Mesothelial cell of epicardium (in vitro differentiated cells): ENCODE measurements at regions not wholly inside any gene's neighbourhood (a gene's known extent, or its start where the extent isn't known, plus 50 kb on each side); places are given as distances from the start of the nearest gene placed in this dataset.

Source experiments
- DNase-seq, 2 experiments: peaks; one replicate each; pipeline ENCODE4 v3.0.0; 2021; ENCODE audit warnings: low spot score in 2 of 2; ENCODE audit not compliant: unreplicated experiment in 2 of 2
- H3K27ac Mint-ChIP-seq: 2 replicates; pipeline ENCODE4 v1.8.0; 2021; ENCODE audit warnings: mixed read lengths
- H3K27me3 Mint-ChIP-seq: 2 replicates; pipeline ENCODE4 v1.8.0; 2021; ENCODE audit warnings: low read depth, mixed read lengths
- H3K36me3 Mint-ChIP-seq: 2 replicates; pipeline ENCODE4 v1.8.0; 2021; ENCODE audit warnings: mixed read lengths
- H3K4me1 Mint-ChIP-seq: 2 replicates; pipeline ENCODE4 v1.8.0; 2021; ENCODE audit warnings: mixed read lengths
- H3K4me3 Mint-ChIP-seq: 2 replicates; pipeline ENCODE4 v1.8.0; 2021; ENCODE audit warnings: mild to moderate bottlenecking, moderate library complexity, mixed read lengths
- H3K9me3 Mint-ChIP-seq: 2 replicates; pipeline ENCODE4 v1.8.0; 2021; ENCODE audit warnings: mixed read lengths
- TF ChIP-seq, protein P1 (sequence below): fragments of 200-600 bp; sonication (generic); IDR thresholded peaks from one replicate; pipeline ENCODE4 v1.5.0; 2021; ENCODE audit warnings: antibody characterized with exemption; ENCODE audit not compliant: unreplicated experiment

DNA sequence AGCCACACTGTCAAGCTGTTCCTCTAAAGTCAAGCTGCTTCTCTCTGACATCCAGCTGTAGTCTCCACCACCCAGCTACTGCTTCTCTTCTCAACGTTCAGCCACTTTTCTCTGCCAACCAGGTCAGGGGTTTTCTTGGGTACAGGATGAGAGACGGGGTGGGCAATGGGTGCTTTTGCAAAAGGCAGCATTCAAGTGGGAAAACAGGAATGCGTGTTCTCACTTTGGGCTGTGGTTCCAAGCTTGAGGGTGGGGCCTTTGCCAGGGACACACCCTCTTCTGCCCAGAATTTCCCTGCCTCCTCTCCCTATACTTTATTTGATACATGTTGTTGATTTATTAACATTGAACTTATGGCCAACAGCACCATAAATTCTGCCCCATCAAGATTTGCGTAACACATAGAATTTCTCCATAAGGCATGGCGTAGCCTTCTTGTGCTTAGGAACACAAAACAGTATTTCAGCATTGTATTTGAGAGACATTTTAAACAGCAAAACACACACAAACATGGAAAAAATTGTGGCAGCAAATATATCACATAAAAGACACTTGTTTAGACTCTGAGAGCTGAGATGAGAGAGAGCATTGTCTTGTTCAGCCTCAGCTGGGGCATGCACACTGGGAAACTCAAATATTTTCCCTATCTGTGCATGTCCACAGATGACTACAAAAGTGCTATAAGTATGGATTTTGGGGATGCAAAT is 392.8 kb downstream of the SLITRK6 start:
- Mint-ChIP-seq H3K27ac (no peak overlapping the region), H3K4me3 (no peak overlapping the region), H3K27me3 (no peaks in the 10 kb centered on the region), H3K4me1 (no peaks in the 10 kb centered on the region), H3K36me3 (no peaks in the 10 kb centered on the region), H3K9me3 (peaks cover 4% of the 10 kb centered on the region)
- TF ChIP-seq, protein P1, sequence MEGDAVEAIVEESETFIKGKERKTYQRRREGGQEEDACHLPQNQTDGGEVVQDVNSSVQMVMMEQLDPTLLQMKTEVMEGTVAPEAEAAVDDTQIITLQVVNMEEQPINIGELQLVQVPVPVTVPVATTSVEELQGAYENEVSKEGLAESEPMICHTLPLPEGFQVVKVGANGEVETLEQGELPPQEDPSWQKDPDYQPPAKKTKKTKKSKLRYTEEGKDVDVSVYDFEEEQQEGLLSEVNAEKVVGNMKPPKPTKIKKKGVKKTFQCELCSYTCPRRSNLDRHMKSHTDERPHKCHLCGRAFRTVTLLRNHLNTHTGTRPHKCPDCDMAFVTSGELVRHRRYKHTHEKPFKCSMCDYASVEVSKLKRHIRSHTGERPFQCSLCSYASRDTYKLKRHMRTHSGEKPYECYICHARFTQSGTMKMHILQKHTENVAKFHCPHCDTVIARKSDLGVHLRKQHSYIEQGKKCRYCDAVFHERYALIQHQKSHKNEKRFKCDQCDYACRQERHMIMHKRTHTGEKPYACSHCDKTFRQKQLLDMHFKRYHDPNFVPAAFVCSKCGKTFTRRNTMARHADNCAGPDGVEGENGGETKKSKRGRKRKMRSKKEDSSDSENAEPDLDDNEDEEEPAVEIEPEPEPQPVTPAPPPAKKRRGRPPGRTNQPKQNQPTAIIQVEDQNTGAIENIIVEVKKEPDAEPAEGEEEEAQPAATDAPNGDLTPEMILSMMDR, result no peak
- DNase-seq, result no peak

DNA sequence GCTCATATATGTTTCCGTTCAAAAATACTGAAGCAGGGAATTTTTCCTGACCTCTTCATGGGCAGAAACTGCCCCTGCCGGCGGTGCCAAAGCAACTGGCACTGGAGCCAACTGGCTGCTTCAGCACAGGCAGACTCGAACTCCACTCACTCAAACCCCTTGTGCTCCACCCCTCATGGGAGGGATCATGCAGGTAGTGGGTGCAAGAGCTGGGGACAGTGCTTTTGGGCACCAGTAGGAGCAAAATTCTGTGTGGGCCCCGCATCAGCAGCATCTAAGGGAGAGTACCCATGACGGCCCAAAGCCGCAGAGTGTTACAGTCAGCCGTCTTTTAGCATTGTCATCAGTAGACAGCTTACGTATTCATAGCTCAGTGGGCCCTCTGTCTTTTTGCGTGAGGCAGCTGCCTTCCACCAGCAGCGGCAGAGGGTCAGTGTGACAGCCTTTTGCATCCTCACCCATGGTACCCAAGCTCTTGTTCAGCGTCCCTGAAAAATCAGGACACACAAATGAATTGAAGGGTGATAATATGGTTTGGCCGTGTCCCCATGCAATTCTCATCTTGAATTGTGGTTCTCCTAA is 393.8 kb downstream of the SLITRK6 start:
- peaks cover 4% of the 10 kb centered on the region for H3K9me3 Mint-ChIP-seq
- H3K36me3 Mint-ChIP-seq, result no peaks in the 10 kb centered on the region
- no peaks in the 10 kb centered on the region for H3K4me1 Mint-ChIP-seq
- TF ChIP-seq, protein P1, result no peak
- no peak for DNase-seq
- no peaks in the 10 kb centered on the region for H3K27me3 Mint-ChIP-seq
- no peak overlapping the region for H3K4me3 Mint-ChIP-seq
- H3K27ac Mint-ChIP-seq, result no peak overlapping the region

DNA sequence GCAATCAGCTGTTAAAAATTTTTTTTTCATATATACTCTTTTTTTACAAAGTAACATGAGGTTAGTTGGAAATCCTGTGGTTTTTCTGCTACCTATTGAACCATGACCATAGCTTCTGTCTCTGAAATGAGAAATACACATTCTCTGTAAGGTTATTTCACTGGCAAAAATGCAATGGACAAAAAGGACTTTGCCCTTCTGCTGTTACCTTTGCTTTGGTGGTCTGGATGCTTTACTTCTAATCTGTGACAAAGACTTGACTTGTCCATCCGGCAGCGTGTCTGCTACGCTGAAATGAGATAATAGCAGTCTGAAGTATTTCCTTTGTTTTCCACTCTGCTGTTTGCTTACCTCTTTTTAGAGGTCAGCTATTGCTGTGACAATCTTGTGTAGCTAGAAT is 412.8 kb downstream of the SLITRK6 start:
- Mint-ChIP-seq H3K4me3 (peak overlapping the region; percentile 13), H3K9me3 (peaks cover 18% of the 10 kb centered on the region), H3K27me3 (no peaks in the 10 kb centered on the region), H3K36me3 (peaks cover 5% of the 10 kb centered on the region), H3K4me1 (peaks cover 12% of the 10 kb centered on the region), H3K27ac (peak overlapping the region; percentile 78)
- TF ChIP-seq, protein P1, result no peak
- DNase-seq, result no peak

DNA sequence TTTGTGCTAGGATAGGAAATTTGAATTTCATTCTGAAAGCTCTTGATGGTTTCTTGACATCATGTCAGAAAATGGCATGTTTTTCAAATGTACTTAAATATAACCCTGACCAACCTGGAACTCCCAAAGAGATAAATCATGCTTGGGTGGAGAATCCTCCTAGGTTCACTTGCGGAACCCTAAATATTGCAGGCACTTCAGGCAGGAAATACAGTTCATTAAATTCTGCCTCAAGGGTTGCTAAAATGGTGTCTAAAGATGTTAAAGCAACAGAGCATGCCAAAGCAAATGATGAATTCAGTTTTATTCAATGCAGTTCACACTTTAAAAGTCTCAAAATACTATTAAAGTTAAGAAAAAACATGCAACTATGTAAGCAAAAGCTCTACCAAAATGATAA is 415.9 kb downstream of the SLITRK6 start:
- TF ChIP-seq, protein P1, result no peak
- peaks cover 17% of the 10 kb centered on the region for H3K4me1 Mint-ChIP-seq
- no peaks in the 10 kb centered on the region for H3K27me3 Mint-ChIP-seq
- no peak for DNase-seq
- peaks cover 3% of the 10 kb centered on the region for H3K36me3 Mint-ChIP-seq
- peaks cover 6% of the 10 kb centered on the region for H3K9me3 Mint-ChIP-seq
- H3K27ac Mint-ChIP-seq, result no peak overlapping the region
- no peak overlapping the region for H3K4me3 Mint-ChIP-seq

DNA sequence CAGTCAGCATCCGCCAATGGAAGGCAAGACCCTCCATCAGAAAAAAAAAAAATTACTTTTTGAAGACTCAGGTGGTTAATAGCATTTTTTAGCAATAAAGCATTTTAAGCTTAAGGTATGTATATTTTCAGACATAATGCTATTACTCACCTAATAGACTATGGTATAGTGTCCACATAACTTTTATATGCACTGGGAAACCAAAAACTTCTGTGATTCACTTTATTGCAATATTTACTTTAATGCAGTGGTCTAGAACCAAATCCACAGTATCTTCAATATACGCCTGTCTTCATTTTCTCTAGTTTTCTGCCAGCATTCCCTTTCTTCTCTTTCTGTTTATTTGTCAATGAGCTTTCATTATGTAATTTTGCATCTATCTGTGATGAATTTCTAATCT is 418.1 kb downstream of the SLITRK6 start:
- DNase-seq, result no peak
- TF ChIP-seq, protein P1, result no peak
- Mint-ChIP-seq H3K27me3 (no peaks in the 10 kb centered on the region), H3K27ac (no peak overlapping the region), H3K4me3 (no peak overlapping the region), H3K36me3 (no peaks in the 10 kb centered on the region), H3K4me1 (peaks cover 9% of the 10 kb centered on the region), H3K9me3 (no peaks in the 10 kb centered on the region)
